DND-41 (cell line): ENCODE measurements at regions not wholly inside any gene's neighbourhood (a gene's known extent, or its start where the extent isn't known, plus 50 kb on each side); places are given as distances from the start of the nearest gene placed in this dataset.

Experiments used
- ATAC-seq: fragments of 200-7000 bp; cut with Tn5 transposase; 3 replicates; pipeline ENCODE4 v1.9.1; 2021; ENCODE audit warnings: low read depth; ENCODE audit not compliant: insufficient read depth
- DNase-seq: peaks from one replicate; pipeline ENCODE4 v3.0.0-alpha.2; 2020
- H2AFZ ChIP-seq: 2 replicates; pipeline ENCODE4 v1.6.0; 2012; ENCODE audit warnings: low read depth, low read length
- H3K27ac ChIP-seq: 2 replicates; pipeline ENCODE4 v1.5.1; 2012; ENCODE audit warnings: low read length, inconsistent platforms
- H3K27me3 ChIP-seq: fragments of 200-600 bp; sonication (generic); 2 replicates; pipeline ENCODE4 v1.6.0; 2012; ENCODE audit warnings: low read length, mild to moderate bottlenecking, inconsistent platforms; ENCODE audit not compliant: insufficient read depth, poor library complexity
- H3K36me3 ChIP-seq: 2 replicates; pipeline ENCODE4 v1.5.1; 2012; ENCODE audit warnings: low read length, inconsistent platforms; ENCODE audit not compliant: insufficient read depth
- H3K4me1 ChIP-seq: 2 replicates; pipeline ENCODE4 v1.5.1; 2012; ENCODE audit warnings: mild to moderate bottlenecking, low read length; ENCODE audit not compliant: insufficient read depth
- H3K4me2 ChIP-seq: 2 replicates; pipeline ENCODE4 v1.6.0; 2012; ENCODE audit warnings: mild to moderate bottlenecking, moderate library complexity, low read length, inconsistent platforms; ENCODE audit not compliant: insufficient read depth
- H3K4me3 ChIP-seq, 2 experiments: fragments of 200-600 bp in 1 of 2; shearing (Covaris generic) in 1 of 2; 2 replicates each; pipeline ENCODE4 v1.5.1; 2012 to 2016; ENCODE audit warnings: inconsistent platforms in 2 of 2, low read length in 2 of 2, mild to moderate bottlenecking in 2 of 2, low read depth in 1 of 2, moderate library complexity in 1 of 2
- H3K79me2 ChIP-seq: 2 replicates; pipeline ENCODE4 v1.6.0; 2012; ENCODE audit warnings: low read length, inconsistent platforms; ENCODE audit not compliant: insufficient read depth
- H3K9ac ChIP-seq: 2 replicates; pipeline ENCODE4 v1.6.0; 2012; ENCODE audit warnings: low read depth, mild to moderate bottlenecking, inconsistent platforms, low read length, moderate library complexity
- H3K9me3 ChIP-seq: 2 replicates; pipeline ENCODE4 v1.5.1; 2012; ENCODE audit warnings: low read length, moderate library complexity, mild to moderate bottlenecking, inconsistent platforms; ENCODE audit not compliant: insufficient read depth, severe bottlenecking
- H4K20me1 ChIP-seq: 2 replicates; pipeline ENCODE4 v1.6.0; 2012; ENCODE audit warnings: low read length; ENCODE audit not compliant: insufficient read depth
- EZH2 ChIP-seq: IDR thresholded peaks from 3 replicates; pipeline ENCODE4 v1.6.1; 2012; ENCODE audit warnings: borderline replicate concordance, low read depth, mild to moderate bottlenecking, moderate library complexity, low read length, inconsistent platforms; ENCODE audit not compliant: severe bottlenecking
- TF ChIP-seq, protein P1 (sequence below): IDR thresholded peaks from 2 replicates; pipeline ENCODE4 v1.5.1; 2012; ENCODE audit warnings: borderline replicate concordance, low read length, moderate library complexity, mild to moderate bottlenecking; ENCODE audit not compliant: poor library complexity, severe bottlenecking; ENCODE audit errors: extremely low read depth

DNA sequence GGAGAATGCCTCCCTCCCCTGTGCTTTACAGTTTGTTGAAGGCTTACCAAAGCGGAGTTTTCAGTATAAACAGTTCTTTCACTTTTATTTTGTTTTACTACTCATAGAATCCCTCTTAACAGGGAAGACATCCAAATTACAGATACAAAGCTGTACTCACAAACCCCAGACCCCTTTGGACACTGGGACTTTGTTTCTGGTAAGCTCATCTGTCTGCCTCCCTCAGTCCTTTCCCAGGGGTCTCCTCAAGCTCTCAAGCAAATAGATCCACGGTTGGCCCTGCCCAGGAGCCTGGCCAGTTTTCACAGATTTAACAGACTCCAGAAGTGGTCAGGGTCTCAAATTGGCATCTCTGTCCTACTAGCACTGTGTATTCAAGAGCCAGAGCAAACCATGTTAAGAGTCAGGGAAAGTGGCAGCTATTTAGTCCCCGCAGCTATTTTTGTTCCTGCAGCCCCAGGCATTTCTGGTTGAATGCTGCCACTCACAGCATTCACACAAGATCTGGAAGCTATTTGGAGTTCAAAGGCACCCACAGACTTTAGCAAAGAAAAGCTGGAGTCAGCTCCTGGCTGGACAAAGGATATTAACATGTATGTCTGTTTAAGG lies 54.2 kb downstream of the TMEM100 start:
- H2AFZ ChIP-seq: no peak overlapping the region
- ATAC-seq: no peak

DNA sequence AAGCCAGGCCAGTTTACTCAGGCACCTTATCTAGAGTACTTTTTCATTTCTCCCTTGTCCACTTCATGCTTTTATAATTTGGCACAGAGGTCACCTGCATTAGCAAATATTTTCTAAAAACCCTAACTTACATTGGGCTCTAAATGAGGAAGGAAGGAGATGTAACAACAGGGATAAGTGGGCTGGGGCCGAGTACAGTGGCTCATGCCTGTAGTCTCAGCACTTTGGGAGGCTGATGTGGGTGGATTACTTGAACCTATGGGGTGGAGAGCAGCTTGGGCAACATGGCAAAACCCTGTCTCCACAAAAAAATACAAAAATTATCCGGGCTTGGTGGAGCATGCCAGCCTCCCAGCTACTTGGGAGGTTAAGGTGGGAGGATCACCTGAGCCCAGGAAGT lies 55.9 kb downstream of the TMEM100 start:
- no peak for DNase-seq
- TF ChIP-seq, protein P1, sequence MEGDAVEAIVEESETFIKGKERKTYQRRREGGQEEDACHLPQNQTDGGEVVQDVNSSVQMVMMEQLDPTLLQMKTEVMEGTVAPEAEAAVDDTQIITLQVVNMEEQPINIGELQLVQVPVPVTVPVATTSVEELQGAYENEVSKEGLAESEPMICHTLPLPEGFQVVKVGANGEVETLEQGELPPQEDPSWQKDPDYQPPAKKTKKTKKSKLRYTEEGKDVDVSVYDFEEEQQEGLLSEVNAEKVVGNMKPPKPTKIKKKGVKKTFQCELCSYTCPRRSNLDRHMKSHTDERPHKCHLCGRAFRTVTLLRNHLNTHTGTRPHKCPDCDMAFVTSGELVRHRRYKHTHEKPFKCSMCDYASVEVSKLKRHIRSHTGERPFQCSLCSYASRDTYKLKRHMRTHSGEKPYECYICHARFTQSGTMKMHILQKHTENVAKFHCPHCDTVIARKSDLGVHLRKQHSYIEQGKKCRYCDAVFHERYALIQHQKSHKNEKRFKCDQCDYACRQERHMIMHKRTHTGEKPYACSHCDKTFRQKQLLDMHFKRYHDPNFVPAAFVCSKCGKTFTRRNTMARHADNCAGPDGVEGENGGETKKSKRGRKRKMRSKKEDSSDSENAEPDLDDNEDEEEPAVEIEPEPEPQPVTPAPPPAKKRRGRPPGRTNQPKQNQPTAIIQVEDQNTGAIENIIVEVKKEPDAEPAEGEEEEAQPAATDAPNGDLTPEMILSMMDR: no peak
- TF ChIP-seq EZH2: no peak
- ATAC-seq: no peak
- Histone ChIP-seq H2AFZ (no peak overlapping the region), H3K4me1 (peaks cover 4% of the 10 kb centered on the region), H3K9me3 (no peaks in the 10 kb centered on the region), H3K36me3 (no peaks in the 10 kb centered on the region), H3K27ac (no peak overlapping the region), H3K4me3 (no peak overlapping the region), H3K27me3 (no peaks in the 10 kb centered on the region), H3K9ac (no peak overlapping the region), H3K79me2 (no peaks in the 10 kb centered on the region), H3K4me2 (no peak overlapping the region), H4K20me1 (no peaks in the 10 kb centered on the region)

More for the DNA sequence above, 54.2 kb downstream of the TMEM100 start:
- H3K4me1 ChIP-seq: peaks cover 19% of the 10 kb centered on the region
- no peaks in the 10 kb centered on the region for H3K27me3 ChIP-seq
- H3K36me3 ChIP-seq: no peaks in the 10 kb centered on the region
- no peaks in the 10 kb centered on the region for H3K79me2 ChIP-seq
- no peaks in the 10 kb centered on the region for H3K9me3 ChIP-seq
- DNase-seq: no peak
- no peak overlapping the region for H3K27ac ChIP-seq
- H3K4me3 ChIP-seq: no peak overlapping the region
- H3K4me2 ChIP-seq: no peak overlapping the region
- TF ChIP-seq, protein P1: no peak
- no peak for TF ChIP-seq EZH2
- no peak overlapping the region for H3K9ac ChIP-seq
- H4K20me1 ChIP-seq: no peaks in the 10 kb centered on the region

DNA sequence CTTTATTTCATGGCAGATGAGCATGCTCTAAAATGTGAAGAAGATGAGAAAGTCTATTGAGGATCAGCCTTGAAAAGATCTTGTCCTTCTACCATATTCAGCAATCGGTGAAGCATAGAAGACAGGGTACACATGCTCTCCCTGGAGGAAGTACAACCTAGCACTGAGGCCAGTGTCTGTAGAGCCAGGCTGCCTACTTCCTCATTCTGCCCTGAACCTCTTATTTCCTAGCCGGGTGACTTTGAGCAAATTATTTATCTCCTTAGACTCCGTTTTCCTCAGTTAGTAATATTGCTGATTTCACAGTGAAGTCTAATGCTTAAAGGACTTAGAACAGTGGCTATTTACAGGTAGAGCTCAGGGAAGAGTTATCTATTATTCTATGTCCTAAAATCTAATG lies 58.4 kb downstream of the TMEM100 start:
- no peak for DNase-seq

More for the DNA sequence above, 58.4 kb downstream of the TMEM100 start:
- Histone ChIP-seq H3K9ac (no peak overlapping the region), H3K4me1 (no peaks in the 10 kb centered on the region), H3K79me2 (no peaks in the 10 kb centered on the region), H3K36me3 (no peaks in the 10 kb centered on the region), H4K20me1 (no peaks in the 10 kb centered on the region), H3K27me3 (no peaks in the 10 kb centered on the region), H3K9me3 (no peaks in the 10 kb centered on the region), H3K4me3 (no peak overlapping the region), H3K27ac (no peak overlapping the region), H3K4me2 (no peak overlapping the region), H2AFZ (no peak overlapping the region)
- TF ChIP-seq, protein P1: no peak
- TF ChIP-seq EZH2: no peak
- ATAC-seq: no peak
